ENCODE measurements at regions not wholly inside any gene's neighbourhood (a gene's known extent, or its start where the extent isn't known, plus 50 kb on each side); places are given as distances from the start of the nearest gene placed in this dataset.

DNA sequence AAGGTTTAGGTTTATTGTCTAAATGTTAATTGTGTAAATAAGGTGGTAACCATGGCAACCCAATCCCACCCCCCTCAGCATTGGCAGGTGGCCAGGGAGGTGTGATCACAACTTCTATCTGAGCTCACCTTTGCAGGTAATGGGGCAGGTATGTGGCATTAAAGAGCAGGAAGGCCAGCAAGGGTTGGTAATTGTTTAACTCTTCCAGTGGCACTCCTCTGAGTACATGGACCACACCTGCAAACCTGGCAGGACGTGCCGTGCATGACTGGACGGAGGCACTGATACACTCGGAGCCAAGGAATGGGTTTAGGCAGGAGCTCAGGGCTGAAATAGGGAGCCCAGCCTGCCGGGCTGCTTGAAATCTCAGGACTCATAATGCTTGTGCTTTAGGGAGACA, 107.0 kb upstream of the BMP2 start:
- TF ChIP-seq POLR2AphosphoS5 (IDR thresholded peaks at IDR 0.05; ENCODE audit: insufficient read depth in 1 of 2, low read depth in 1 of 2) (no peak), POLR2A (IDR thresholded peaks at IDR 0.05) (no peak)
- TF ChIP-seq, protein P1, sequence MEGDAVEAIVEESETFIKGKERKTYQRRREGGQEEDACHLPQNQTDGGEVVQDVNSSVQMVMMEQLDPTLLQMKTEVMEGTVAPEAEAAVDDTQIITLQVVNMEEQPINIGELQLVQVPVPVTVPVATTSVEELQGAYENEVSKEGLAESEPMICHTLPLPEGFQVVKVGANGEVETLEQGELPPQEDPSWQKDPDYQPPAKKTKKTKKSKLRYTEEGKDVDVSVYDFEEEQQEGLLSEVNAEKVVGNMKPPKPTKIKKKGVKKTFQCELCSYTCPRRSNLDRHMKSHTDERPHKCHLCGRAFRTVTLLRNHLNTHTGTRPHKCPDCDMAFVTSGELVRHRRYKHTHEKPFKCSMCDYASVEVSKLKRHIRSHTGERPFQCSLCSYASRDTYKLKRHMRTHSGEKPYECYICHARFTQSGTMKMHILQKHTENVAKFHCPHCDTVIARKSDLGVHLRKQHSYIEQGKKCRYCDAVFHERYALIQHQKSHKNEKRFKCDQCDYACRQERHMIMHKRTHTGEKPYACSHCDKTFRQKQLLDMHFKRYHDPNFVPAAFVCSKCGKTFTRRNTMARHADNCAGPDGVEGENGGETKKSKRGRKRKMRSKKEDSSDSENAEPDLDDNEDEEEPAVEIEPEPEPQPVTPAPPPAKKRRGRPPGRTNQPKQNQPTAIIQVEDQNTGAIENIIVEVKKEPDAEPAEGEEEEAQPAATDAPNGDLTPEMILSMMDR (IDR thresholded peaks at IDR 0.05): no peak

All from vagina (tissue), 2 donors.